Kidney epithelial cell (primary cell): ENCODE measurements at regions not wholly inside any gene's neighbourhood (a gene's known extent, or its start where the extent isn't known, plus 50 kb on each side); places are given as distances from the start of the nearest gene placed in this dataset.
A peak's percentile ranks its signal among the peaks of the same experiment; 100 is the strongest.

Source experiments
- DNase-seq: peaks from one replicate; pipeline ENCODE4 v3.0.0-alpha.2; 2010; ENCODE audit warnings: low read depth
- H3K27me3 ChIP-seq: 2 replicates; pipeline ENCODE4 v1.6.0; 2011; ENCODE audit warnings: low read length; ENCODE audit not compliant: control insufficient read depth, insufficient read depth
- H3K36me3 ChIP-seq: 2 replicates; pipeline ENCODE4 v1.5.1; 2011; ENCODE audit warnings: low read length; ENCODE audit not compliant: control insufficient read depth, insufficient read depth
- H3K4me3 ChIP-seq: 2 replicates; pipeline ENCODE4 v1.5.1; 2011; ENCODE audit warnings: low read depth, mild to moderate bottlenecking, control low read depth, low read length
- CTCF ChIP-seq: IDR thresholded peaks from 2 replicates; pipeline ENCODE4 v1.5.1; 2011; ENCODE audit warnings: mild to moderate bottlenecking, moderate library complexity, low read length, control low read depth, inconsistent platforms; ENCODE audit not compliant: insufficient read depth, poor library complexity, severe bottlenecking

GRCh38 chr11:38481391-38481790, 1883.4 kb upstream of the RAG2 start:
- DNase-seq: no peak
- Histone ChIP-seq H3K36me3 (no peaks in the 10 kb centered on the region), H3K4me3 (no peak overlapping the region), H3K27me3 (no peaks in the 10 kb centered on the region)
- no peak for TF ChIP-seq CTCF

GRCh38 chr11:38476808-38477575, 1879.0 kb upstream of the RAG2 start:
- DNase-seq: no peak
- H3K36me3 ChIP-seq: no peaks in the 10 kb centered on the region
- H3K27me3 ChIP-seq: no peaks in the 10 kb centered on the region
- no peak overlapping the region for H3K4me3 ChIP-seq
- no peak for TF ChIP-seq CTCF

GRCh38 chr11:38461751-38462150, 1863.7 kb upstream of the RAG2 start:
- Histone ChIP-seq H3K36me3 (no peaks in the 10 kb centered on the region), H3K4me3 (no peak overlapping the region), H3K27me3 (no peaks in the 10 kb centered on the region)
- TF ChIP-seq CTCF: no peak
- no peak for DNase-seq

GRCh38 chr11:38460896-38461295, 1862.9 kb upstream of the RAG2 start:
- no peaks in the 10 kb centered on the region for H3K27me3 ChIP-seq
- H3K36me3 ChIP-seq: no peaks in the 10 kb centered on the region
- H3K4me3 ChIP-seq: no peak overlapping the region
- peak; percentile 44 for DNase-seq
- no peak for TF ChIP-seq CTCF

GRCh38 chr11:38460429-38460828, 1862.4 kb upstream of the RAG2 start:
- H3K27me3 ChIP-seq: no peaks in the 10 kb centered on the region
- DNase-seq: no peak
- H3K36me3 ChIP-seq: no peaks in the 10 kb centered on the region
- H3K4me3 ChIP-seq: no peak overlapping the region
- no peak for TF ChIP-seq CTCF

- no peak for TF ChIP-seq CTCF
- Histone ChIP-seq H3K36me3 (no peaks in the 10 kb centered on the region), H3K27me3 (no peaks in the 10 kb centered on the region), H3K4me3 (no peak overlapping the region)
- no peak for DNase-seq
These were observed 1858.3 kb upstream of the RAG2 start for GRCh38 chr11:38456371-38456770.
